NCI-H1092 treated with DMSO at 0.1 percent for 48 hours (cell line): ENCODE measurements at regions not wholly inside any gene's neighbourhood (a gene's known extent, or its start where the extent isn't known, plus 50 kb on each side); places are given as distances from the start of the nearest gene placed in this dataset.
A peak's percentile ranks its signal among the peaks of the same experiment; 100 is the strongest.

Experiments used
- DNase-seq: peaks from one replicate; lab custom pipeline; 2025; lab: John Stamatoyannopoulos, UW

DNA sequence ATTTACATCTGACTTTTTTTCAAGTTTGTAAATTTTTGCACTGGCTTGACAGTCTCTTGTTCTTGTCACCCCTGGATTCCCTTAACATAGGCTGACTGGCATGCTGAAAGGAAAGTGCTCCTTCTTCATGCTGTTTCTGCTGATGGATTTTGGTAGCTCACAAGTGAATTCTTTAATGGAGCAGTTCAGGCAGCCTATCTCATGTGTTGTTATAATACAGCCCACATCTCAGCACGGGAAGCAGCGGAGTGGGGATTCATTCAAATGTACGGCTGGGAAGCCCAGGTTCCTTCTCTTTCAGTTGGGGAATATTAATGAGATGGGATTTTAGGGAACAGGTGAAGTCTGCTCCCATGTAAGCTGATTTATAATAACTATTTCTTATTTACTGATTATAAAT is 142.8 kb downstream of the CD8B2 start:
- DNase-seq: no peak

GRCh38 chr2:106631281-106631680 is 144.1 kb downstream of the CD8B2 start:
- DNase-seq: no peak

DNA sequence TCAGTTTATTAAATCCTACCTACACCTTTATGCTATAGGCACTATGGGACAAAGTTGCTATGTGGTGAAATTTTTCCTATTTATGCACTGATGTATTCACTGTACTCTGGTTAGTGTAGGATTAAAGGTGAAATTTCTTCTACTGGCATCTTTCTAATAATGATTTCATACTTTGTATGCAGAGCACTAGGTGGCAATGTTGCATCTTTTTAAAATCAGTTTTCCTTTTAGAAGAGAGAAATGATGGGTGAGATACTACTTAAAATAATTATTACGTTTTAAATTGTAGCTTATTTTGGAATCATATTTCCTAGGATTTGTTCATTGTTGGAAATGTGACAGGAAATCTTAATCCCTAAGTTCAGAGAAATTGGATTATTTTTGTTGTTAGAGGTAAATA is 150.9 kb downstream of the CD8B2 start:
- peak; percentile 14 for DNase-seq

DNA sequence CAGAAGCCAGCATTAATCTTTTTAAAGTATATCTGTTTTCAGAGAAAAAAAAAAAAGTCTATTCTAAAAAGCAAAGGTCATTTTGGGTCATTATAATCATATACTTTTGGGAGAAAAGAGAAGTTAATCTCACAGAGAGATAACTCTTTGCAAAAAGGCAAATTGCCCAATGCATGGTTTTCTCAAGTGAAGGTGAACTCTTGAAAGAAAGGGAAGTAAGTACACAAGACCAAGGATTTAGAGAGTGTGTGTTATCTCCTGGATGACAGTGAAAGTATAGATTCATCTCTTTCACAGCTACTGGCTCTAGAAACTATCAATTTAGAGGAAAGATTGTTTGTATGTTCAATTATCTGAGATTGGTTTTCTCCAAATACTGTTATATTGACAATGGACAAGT is 151.4 kb downstream of the CD8B2 start:
- DNase-seq: no peak

DNA sequence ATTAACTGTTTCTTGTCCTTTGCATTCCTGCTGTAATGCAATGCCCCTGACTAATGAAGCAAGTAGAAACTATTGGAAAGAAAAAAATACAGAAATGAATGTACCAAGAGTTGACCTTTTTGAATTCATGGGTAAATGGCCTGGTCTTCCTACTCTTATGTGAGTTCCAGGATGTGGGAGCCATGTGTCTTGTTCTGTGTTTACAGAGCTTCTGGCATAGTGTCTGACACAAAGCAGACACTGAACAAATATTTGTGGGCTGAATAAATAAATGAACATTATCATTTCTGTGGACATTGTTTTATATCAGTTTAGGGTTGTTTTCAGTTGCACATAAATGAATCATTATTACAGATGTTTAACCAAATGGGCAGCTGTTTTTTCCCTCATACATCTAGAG is 155.5 kb downstream of the CD8B2 start:
- DNase-seq: no peak

GRCh38 chr2:106644623-106645022 is 157.5 kb downstream of the CD8B2 start:
- DNase-seq: no peak

GRCh38 chr2:106646605-106647004 is 159.4 kb downstream of the CD8B2 start:
- no peak for DNase-seq

- no peak for DNase-seq
These were observed 162.1 kb downstream of the CD8B2 start for GRCh38 chr2:106649306-106649705.

- no peak for DNase-seq
These were observed 166.3 kb downstream of the CD8B2 start for GRCh38 chr2:106653465-106653864.

- DNase-seq: no peak
These were observed 171.5 kb downstream of the CD8B2 start for GRCh38 chr2:106658616-106659015.

- no peak for DNase-seq
These were observed 177.5 kb downstream of the CD8B2 start for GRCh38 chr2:106664669-106665068.

DNA sequence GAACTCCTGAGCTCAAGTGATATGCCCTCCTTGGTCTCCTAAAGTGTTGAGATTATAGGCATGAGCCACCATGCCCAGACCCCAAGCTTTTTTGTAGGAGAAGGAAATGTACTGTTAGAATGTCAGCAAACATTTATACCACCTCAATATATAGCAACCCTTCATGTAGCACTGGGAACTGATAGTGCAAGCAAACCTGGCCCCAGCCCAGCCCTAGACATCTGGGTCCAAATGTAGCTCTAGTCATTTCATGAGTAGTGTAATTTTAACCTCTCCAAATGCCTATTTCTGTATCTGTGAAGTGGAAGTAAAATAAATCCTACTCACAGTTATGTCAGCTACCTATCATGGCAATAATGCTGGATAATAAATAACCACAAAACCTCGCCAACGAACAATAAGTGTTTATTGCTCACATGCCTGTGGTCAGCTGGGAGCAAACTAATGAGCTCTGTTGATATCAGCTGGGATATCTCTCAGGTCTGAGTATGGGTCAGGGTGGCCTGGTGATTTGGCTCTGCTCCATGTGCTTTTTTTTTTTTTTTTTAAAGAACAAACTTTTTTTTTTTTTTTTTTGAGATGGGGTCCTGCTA is 180.4 kb downstream of the CD8B2 start:
- DNase-seq: no peak

DNA sequence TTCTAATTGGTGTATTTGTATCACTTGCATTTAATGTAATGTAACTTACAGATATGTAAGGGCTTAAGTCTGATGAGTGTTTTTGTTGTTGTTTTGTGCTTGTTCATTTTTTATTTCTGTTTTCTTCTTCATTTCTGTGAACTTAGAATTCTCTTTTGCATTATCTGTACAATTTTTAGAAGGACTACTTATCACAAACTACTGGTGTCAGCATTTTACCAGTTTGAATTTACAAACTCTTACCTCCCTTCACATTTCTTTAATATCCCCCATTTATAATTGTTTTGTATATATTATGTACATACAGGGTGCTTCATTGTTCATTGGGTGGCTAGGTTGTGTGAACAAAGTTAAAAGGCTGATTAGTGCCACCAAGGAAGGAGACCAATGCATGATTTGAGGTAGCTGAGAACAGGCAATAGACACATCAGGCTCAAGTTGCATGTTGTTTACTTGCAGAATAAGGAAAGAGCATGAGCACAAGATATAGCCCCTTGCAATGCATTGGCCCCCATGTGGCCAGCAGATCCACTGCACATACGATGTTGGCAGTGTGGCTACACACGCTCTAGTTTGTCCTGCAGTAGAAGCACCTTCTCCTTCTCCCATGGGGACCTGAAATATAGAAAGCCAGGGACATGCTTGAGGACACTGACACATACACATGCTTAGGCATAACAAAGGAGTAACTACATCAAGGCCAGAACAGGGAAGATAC is 198.2 kb downstream of the CD8B2 start:
- no peak for DNase-seq

DNA sequence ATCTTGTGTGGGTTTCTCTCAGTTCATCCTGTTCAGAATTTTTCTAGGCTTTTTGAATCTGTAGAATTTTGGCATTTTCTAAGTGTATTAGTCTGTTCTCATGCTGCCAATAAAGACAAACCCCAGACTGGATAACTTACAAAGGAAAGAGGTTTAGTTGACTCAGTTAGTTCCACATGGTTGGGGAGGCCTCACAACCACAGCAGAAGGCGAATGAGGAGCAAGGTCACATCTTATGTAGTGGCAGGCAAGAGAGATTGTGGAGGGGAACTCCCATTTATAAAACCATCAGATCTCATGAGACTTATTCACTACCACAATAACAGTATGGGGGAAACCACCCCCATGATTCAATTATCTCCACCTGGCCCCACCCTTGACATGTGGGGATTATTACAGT is 199.2 kb downstream of the ST6GAL2 start:
- DNase-seq: no peak

DNA sequence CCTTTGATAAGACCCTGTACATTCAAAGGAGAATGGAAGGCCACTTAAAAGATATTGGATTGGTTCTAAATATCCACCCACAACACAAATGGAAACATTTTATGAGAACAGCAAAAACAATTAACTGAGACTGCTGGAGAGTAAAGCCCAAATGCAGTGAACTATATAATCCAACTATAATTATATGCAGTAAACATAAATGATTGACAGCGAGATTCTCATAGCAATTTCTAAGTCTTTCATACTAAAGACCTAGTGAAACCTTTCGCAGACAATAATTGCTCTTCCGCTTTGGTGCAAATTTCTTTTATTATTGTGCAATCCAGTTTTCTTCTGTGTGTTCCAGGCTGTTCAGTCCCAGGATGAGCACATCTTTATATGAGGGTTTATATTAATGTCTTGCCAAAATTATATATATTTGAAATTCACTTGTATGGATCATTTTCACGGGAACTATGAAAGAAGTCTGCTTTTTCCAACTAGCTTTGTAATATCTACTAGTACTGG is 190.9 kb downstream of the ST6GAL2 start:
- no peak for DNase-seq

- DNase-seq: no peak
These were observed 190.0 kb downstream of the ST6GAL2 start for GRCh38 chr2:106695919-106696318.

DNA sequence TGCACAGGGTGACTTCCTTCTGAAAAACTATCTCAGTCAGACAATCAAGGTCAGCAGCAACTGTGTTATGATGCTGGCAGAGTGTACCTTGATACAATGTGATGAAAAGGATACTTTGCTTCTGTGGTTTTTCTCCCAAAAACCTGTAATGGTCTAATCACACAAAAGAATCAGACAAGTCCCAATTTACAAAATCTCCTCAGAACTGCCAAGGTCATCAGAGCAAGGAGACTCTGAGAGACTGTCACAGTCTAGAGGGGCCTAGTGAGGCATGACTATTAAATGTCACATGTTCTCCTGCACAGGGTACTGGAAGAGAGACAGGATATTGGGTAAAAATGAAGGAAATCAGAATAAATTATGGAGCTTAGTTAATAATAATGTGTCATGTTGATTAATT is 185.4 kb downstream of the ST6GAL2 start:
- no peak for DNase-seq

DNA sequence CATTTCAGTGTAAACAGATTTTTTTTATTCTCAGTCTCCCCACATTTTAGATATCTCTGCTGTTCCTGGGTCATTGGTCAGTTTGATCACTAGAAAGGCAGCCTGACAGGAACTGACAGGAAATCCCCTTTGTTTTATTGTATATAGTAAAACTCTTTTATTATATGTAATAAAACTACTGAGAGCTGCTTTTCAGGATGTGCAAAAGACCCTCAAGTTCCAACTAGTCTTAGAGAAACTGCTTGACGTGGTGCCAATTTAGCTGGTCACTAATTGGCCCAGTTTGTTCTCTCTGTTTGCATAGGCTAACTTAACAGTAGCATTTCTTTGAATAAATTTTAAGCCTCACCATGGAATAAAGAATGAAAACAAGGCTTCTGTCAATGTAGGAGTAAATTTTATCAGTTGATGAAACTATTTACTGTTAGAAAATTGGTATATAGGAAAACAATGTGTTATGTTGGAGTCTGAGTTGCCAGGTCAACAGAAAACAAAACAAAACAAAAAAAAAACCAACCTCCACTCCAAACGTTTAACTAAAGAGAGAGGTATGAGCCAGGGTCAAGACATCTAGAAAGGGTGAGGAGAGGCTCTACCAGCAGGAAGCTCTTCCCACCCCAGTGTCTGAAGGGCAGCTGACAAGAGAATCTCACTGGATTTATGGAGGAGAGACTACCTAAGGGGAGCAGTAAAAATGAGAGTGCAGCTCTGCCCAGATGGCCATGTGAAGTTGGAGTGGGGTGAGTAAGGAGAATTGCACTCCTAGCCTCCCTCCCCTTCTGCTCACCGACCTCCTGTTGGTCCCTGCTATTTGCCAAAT is 184.6 kb downstream of the ST6GAL2 start:
- DNase-seq: no peak

- DNase-seq: no peak
These were observed 182.8 kb downstream of the ST6GAL2 start for GRCh38 chr2:106703161-106703560.

- no peak for DNase-seq
These were observed 181.2 kb downstream of the ST6GAL2 start for GRCh38 chr2:106704798-106705197.

DNA sequence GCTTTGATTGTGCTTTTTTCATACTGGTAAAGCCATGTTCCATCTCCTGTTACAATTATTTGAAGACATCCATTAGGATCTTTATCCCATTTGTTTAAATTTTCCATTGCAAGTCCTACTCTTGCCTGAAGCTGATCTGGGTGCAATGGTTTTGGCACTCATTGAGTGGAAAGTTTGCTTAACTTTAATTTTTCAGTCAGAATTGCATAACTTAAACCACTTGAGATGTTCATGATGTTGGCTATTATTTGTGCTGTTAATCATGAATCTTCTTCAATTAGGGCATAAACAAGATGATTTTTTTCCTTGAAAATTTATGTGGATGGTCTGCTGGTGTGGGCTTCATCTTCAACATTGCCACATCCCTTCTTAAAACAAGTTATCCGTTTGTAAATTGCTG is 180.1 kb downstream of the ST6GAL2 start:
- no peak for DNase-seq

GRCh38 chr2:106706283-106706682 is 179.7 kb downstream of the ST6GAL2 start:
- no peak for DNase-seq

GRCh38 chr2:106708209-106708608 is 177.8 kb downstream of the ST6GAL2 start:
- no peak for DNase-seq
